ENCODE measurements at regions not wholly inside any gene's neighbourhood (a gene's known extent, or its start where the extent isn't known, plus 50 kb on each side); places are given as distances from the start of the nearest gene placed in this dataset.
A peak's percentile ranks its signal among the peaks of the same experiment; 100 is the strongest.
"Not testable (repeated sequence)": the region's sequence is repeated elsewhere in the genome, so short reads cannot be mapped to it uniquely, and the experiment has no call there.

DNA sequence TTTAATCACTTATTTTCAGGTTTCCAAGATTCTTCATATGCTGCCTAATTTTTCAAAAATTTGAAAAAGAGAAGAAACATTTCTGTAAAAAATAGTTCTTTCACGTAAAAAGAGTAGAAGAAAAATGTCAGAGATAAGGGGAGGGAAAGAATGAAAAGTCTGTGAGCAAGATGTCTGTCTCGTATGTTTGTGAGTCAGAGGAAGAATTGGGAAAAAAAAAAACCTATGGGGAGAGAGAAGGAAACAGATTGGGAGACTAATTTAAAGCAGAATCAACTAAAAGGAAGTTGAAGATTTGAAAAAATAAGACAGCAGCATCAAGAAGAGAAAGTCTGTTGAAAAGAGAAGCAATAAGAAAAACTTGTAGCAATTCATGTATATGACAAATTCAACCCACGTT, 456.3 kb downstream of the HINT1 start:
- DNase-seq = no peak

DNA sequence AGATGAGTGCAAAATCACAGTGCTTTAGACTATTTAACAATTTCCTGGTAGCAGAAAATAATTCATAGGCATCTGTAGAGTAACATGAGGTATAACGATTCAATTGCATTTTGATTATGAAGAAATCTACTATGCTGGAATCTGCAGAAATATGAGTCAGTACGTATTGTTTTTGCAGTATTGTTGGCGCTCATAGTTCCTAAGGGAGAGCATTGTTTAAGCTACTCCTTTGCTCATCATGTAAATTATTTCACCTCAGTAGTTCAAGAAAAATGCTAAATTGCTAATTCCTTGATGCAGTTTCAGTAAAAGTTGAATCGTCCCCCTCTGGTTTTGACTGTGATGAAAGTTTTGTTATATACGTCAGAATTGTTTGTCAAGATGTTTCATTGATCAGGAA, 458.4 kb downstream of the HINT1 start:
- DNase-seq = no peak

DNA sequence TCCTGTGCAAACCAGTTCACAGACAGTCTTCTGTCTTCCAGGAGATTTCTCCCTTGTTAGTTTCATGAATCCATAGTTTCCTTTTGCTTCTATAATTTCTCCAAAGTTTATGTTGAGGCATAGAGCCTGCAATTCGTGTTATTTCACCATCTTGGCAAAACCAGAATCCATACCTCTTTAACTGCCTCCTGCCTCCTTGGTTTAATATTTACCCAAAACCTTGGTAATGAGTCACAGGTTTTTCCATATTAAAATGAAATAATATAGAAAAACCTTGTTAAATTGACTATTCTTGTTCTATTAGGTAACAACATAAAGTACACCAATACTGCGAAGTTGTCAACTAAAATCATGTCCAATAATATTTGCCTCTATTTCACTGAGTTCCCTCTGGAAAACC, 459.7 kb downstream of the HINT1 start:
- no peak for DNase-seq

DNA sequence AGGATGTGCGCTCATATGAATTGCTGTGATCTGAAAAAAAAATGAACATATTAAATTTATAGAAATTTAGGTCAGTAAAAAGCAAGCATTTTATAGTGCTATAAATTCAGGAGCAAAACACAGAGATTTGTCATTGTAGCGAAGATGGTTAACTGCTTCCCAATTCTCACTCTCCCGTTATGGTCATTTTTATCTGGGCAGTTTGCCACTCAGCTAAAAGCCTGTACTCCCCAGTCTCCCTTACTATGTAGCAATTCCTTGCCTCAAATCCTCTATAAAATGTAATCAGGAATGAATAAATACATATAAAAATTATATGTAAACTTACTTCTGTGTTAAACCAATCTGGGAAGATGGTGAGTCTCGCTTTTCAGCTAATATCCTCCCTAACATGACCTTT, 471.5 kb downstream of the HINT1 start:
- DNase-seq = no peak

DNA sequence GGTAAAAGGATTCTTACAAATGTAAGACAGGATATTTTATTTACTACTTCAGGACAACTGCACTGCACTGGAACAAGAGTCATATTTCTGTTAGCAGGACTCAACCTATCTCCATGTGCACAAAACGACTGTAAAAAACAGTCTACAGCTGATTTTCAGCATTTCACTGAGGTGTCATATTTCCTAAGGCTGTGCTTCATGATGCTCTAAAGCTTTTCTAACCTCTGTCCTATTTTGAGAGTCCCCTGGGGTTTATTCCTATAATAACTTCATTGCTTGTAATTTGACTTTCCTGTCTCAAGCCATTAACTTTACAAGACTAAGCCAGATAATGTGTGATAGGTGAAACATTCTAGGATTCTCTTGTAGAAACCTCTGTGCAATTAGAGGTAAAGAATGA, 472.3 kb downstream of the HINT1 start:
- no peak for DNase-seq

DNA sequence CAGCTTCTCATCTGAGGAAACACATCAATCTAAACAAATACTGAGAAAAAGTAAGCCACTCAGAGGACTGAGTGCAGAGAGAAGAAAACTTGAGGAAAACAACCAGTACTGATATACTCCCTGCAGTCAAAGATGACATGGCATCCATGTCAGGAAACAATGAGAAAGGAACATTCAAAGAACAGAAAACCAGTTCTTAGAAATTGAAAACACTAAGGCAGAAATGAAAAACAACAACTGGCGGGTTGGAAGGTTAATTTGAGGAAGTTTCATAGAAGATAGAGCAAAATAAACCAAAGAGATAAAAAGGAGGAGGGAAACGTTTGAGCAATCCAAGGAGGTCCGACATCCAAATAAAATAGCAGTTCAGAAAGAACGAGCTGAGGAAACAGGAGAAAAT, 475.2 kb downstream of the HINT1 start:
- no peak for DNase-seq

DNA sequence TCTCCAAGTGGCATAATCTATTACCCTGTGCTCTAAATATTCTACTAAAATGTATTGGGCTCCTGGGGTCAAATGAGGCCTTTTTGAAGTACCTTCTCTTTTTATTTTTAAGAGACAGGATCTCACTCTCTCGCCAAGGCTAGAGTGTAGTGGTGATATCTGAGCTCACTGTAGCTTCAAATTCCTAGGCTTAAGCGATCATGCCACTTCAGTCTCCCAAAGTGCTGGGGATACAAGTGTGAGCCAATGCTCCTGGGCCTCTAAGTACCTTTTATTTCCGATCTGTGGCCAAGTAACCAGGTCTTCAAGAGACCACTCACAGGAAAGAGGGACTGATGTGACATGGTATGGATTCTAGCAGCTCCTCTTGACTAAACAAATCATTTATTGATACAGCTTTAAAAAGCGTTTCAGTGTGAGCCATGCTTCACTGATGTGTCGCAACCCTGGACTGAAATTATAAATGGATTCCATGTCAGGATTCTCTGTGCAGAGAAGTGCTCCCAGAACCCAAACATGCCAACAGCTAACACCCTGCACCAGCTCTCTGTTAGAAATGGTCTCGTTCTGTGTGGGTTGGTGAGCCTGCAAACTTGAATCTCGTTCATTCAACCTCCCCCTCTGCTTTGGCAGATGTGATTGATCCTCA, 477.8 kb downstream of the HINT1 start:
- no peak for DNase-seq

DNA sequence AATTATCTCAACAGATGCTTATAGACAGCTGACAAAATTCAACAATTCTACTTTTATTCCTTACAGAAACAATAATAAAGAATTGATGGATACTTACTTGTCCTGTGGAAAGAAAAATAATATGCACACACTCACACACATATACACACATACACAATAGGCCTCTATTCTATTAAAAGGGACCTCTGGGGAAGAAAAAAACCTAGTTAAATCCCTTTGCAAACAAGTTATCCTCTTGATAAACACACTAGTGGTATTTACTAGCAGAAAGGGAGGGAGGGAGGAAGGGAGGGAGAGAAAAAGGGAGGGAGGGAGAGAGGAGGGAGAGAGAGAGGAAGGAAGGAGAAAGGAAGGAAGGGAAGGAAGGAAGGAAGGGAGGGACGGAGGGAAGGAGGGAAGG, 486.4 kb downstream of the HINT1 start:
- DNase-seq = no peak

DNA sequence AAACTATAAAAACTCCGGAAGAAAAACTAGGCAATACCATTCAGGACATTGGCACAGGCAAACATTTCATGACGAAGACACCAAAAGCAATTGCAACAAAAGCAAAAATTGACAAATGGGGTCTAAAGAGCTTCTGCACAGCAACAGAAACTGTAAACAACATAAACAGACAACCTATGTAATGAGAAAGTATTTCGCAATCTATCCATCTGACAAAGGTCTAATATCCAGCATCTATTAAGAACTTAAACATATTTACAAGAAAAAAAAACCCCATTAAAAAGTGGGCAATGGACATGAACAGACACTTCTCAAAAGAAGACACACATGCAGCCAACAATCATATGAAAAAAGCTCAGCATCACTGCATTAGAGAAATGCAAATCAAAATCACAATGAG, 498.6 kb downstream of the HINT1 start:
- no peak for DNase-seq

DNA sequence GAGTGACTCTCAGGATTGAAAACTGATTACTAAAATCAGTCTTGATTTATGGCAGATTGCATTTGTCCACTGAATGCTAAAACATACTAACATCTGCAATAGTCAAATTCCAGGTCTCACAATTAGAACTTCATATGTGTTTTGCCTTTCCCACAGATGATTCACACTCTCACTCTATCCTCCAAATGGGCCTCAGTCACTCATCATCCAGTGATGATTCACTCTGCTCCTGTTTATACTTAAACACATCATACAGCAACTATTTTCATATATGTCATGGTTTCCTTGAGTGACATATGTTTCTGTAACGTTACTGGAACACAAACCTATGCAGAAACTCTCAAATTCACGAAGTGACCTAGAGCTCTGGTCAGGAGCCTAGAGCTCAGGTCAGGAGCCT, 512.9 kb downstream of the HINT1 start:
- no peak for DNase-seq

DNA sequence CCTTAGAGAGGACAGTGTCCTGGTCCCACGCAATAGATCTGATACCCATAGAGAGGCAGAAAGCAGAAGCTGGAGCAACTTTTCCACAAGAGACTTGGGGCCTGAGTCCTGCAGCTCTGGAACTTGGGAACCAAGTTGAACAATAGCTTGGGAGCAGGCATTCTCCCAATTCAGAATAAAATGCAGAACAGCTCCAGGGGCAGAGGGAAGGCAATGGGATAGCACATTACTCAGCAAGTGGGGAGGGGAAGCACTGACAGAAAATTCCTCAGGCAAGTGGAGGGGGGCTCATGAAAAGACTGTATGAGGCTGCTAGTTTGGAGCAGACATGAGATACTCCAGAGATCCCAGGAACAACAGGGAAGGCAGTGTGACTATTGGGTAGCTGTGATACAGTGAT, 513.6 kb downstream of the HINT1 start:
- DNase-seq = no peak

DNA sequence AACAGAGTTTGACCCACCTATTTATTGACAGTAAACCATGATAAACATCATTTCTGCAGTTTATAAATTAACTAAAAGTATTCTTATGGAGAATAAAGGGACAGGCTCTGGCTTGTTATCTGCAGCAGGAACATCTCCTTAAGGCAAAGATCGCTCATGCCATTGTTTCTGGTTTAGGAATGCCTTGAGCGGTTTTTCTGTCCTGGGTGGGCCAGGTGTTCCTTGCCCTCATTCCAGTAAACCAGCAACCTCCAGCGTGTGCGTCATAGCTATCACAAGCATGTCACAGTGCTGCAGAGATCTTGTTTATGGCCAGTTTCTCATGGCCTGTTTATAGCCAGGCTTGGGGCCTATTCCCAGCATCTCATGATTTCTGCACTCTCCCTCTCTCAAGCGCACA, 521.7 kb downstream of the HINT1 start:
- DNase-seq = no peak

DNA sequence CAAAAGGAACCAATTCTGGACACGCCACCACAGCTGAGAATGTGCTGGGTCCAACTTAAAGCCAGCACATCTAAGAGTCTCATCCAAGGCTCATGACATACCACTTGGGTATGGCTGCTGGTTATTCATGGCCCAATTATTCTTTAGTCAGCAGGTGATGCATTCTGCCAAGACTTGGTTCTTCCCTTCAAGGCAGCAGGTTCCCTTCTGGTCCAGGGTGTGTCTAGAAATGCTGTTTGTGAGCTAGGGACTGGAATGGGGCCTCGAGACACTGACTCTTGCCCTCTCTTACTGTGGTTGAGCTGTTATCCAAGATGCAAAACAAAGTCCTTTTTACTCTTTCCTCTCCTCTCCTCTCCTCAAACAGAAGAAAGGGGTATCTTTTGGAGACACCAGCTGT, 522.6 kb downstream of the HINT1 start:
- DNase-seq = no peak

DNA sequence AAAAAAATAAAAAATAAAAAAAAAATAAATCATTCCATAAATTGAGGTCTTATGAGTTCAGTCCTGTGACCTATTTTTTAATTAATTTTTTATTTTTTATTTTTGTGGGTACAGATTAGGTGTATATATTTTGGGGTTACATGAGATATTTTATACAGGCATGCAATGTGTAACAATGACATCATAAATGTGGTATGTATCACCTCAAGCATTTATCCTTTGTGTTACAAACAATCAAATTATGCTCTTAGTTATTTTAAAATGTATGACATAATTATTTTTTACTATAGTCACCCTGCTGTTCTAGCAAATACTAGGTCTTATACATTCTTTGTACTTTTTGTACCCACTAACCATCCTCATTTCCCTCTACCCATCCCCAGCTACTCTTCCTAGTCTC, 537.9 kb downstream of the HINT1 start:
- DNase-seq = no peak

DNA sequence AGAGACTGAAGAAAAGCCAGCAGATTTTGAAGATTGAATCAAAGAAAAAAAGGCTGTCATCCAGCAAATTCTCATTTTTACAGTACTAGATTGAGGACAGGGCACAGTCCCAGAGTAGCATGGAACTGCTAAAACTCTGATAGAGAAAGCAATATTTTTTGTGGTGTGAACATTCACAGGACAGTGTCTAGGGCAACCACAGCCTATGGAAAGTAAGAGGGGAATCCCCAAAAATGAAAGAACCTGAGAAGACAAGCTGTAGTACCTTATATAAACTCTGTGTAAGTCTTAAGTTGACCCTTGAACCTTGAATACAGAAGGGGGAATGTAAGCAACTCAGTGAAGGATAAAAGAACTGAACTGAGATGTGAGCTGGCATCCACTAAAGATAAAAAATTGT, 540.3 kb downstream of the HINT1 start:
- no peak for DNase-seq

DNA sequence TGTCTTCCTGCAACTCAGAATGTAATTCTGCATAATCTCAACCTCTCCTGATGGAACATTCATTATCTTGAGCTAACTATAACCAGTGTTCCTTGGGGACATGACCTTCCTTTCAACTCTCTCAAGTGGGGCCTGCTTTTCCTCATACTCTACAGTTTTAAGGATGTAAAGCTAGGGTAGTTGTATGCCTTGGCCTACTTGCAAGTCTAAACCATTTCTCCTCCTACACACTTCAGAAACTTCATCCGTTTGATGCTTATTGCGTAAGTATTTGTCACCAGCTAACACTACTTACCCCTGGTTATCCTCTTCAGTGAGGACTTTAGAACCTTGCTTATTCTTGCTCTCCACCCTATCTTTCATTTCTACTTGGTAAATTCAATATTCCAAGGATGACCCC, 548.9 kb downstream of the HINT1 start:
- no peak for DNase-seq

DNA sequence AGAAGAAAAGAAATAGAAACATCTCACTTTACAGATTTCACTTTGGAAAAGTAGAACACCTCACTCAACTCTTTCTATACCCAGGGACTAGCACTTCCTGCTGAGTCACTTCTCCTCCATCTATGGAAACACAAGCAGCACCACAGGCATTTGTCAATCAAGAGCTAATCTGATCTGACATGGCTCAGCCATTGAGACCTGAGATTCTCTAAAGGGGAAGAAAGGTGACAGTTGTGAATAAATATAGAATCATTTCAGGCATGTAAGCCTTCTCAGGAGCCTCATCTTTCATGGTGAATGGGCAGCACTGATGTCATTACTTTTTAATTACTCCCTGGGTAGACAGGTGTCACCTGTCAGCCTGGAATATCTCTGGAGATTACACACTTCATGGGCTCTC, 559.8 kb downstream of the HINT1 start:
- DNase-seq = peak; percentile 29

DNA sequence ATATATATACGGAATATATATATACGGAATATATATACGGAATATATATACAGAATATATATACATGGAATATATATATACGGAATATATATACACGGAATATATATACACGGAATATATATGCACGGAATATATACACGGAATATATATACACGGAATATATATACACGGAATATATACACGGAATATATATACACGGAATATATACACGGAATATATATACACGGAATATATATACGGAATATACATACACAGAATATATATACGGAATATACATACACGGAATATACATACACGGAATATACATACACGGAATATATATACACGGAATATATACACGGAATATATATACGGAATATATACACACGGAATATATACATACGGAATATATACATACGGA, 568.4 kb downstream of the HINT1 start:
- DNase-seq = not testable (repeated sequence)

DNA sequence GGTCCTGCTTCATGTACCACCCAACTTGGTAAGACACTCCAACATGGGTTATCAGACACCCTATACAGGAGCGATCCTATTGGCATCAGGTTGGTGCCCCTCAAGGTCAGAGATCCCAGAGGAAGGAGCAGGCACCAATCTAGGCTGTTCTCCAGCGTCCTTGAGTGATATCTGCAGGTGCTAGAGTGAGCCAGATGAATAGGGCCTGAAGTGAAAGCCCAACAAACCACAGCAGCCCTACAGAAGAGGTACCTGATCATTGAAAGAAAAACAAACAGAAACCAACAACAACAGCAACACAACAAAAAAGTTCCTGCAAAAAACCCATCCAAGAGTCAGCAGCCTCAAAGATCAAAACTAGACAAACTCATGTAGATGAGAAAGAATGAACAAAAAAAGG, 584.8 kb downstream of the HINT1 start:
- DNase-seq = no peak

DNA sequence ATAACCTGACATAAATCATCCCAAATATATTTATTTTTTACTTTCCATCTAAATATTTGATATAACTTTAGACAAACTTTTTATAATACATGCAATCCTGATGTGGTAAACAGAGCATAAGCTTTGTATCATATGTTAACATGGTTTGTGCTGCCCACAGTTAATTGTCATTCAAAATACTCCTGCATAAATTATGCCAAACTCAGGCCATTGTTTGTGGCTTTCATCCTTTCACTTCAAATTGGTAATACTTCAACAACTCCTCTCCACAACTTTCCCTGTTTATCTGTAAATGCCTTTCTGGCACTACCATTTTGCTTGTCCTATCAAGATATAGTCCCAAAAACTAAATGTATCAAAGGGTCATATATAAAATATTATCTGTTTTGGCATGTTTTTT, 586.7 kb downstream of the HINT1 start:
- DNase-seq = no peak

DNA sequence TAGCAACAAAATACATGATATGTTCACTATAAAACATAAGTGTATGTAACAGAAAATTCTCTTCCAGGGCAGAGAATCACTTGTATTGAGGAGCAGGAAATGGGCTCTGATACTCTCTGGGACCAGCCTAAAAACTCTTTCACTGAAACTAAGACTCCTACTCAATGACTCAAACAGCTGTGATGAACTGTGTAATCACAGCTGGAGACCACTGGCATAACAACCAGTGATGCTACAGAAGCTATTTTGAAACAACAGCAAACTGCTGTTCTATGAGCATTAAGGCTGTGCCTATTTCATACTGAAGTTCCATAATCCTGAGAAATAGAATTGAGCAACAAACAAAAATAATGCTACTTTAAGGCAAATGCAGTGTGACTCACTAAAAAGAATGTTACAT, 594.0 kb downstream of the HINT1 start:
- no peak for DNase-seq

DNA sequence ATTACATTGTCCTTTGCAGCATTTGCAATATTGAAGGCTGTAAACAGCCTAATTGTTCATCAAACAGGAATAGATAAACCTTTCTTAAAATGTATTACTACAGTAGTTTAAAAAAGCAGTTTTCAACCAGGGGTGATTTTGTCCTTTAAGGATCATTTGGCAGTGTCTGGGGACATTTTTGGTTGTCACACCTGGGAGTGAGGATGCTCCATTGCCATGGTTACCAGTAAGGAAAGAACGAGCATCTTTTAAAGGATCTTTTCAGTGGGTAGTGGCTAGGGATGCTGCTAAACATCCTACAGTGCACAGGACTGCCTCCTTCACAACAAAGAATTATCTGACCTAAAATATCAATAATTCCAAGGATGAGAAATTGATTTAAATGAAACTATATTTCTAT, 596.3 kb downstream of the HINT1 start:
- no peak for DNase-seq

DNA sequence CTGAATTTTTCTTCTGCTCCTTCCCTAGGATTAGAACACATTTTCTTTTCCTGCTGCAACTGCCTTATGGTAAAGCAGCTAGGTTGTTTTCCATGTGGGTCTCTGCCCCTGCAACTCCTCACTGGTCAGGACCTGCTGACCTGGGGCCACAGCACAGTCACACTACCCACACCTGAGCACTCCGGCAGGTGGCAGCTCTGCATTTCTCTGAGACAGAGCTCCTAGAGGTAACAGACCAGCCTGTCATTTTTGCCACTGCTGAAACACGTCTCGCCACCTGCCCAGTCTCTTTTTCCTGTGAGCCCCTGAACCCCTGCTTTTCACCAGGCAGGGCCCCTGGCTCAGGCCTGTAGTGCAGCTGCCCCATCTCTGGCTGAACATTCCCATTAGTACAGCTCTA, 609.6 kb downstream of the HINT1 start:
- no peak for DNase-seq

DNA sequence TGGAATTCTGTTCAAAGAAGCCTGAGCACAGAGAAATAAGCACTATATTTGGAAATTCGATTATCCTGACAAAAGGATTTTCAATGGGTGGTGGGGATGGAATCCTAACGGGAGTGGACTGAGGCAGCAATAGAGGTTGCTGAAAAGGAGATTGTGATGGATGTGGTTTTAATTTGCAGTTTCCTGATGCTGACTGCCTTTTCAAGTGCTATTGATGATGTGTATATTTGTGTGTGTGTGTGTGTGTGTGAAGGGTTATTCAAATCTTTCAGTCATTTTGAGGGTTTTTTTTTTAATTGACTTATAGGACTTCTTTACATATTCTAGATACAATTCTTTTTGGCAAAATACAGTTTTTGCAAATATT, 614.5 kb downstream of the HINT1 start:
- DNase-seq = no peak

DNA sequence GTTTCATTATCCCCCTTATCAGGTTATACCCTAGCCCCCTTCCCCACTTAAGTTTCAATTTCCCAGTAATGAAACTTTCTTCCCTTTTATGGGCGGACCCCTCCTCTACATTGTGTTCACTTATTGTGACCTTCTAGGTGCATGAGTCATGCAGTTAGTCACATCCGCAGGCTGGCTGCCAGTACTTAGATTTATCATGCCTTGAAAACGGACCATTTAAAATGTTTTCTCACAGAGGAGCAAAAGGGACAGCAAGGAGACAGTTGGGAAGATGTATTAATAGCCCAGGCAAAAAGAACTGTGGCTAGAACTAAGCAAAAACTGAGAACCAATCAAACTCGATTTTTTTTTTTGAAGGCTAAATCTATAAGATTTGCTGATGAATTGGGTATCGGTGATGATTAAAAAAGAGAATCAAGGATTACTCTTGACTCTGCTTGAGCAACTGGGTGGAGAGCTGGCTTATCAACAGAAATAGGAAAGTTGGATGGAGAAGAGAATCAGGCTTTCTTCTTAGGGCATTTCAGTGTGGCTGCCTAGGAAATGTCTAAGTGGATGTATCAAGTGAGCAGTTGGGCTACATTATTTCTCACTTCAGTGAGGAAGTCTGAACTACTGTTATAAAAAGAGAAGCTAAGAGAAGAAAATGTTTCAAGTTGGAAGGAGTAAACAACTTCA, 615.0 kb downstream of the HINT1 start:
- DNase-seq = no peak

All from SHP77 treated with DMSO at 0.1 percent for 48 hours (cell line).